HG02798 (cell line): ENCODE measurements at regions not wholly inside any gene's neighbourhood (a gene's known extent, or its start where the extent isn't known, plus 50 kb on each side); places are given as distances from the start of the nearest gene placed in this dataset.

Source experiments
- ATAC-seq: cut with Tn5 transposase; IDR thresholded peaks from one replicate; pipeline ENCODE4 v1.9.1; 2021; ENCODE audit warnings: mild to moderate bottlenecking; ENCODE audit not compliant: unreplicated experiment, poor library complexity

DNA sequence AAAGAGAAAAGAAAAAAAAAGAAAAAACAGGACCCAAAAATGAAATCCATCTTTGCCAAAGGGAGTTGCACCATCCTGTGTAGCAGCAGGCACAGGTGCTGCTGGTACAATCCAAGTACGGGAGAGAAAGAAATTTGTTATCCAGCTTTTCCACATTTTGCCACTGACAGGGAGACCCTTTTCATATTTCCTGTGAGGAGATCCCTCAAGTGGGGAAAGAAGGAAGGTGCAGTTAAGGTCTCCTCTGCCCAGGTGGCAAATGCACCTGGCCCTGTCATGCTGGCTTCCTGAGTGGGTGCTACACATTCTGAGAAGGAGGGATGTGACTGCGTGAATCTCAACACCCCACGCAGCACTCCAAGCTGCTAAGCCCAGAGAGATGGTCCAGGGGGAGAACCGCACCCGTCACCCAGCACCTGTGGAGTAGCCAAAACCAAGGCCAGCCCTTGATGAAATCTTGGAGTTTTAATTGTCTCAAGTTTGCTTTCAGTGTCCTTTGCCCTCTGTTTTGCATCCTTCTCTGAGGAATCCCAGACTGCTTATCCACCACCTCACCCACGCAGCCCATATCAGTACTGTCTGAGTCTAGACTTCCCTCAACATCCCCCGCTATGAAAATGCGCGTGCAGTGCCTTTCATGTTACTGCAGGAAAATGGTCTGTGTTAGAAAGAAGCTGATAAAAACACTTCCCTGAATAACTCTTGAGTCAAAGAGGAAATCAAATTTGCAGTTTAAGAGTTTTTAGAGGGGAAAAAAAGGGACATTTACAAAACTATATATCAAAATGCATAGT, 141.9 kb upstream of the THBS1 start:
- ATAC-seq, result no peak

DNA sequence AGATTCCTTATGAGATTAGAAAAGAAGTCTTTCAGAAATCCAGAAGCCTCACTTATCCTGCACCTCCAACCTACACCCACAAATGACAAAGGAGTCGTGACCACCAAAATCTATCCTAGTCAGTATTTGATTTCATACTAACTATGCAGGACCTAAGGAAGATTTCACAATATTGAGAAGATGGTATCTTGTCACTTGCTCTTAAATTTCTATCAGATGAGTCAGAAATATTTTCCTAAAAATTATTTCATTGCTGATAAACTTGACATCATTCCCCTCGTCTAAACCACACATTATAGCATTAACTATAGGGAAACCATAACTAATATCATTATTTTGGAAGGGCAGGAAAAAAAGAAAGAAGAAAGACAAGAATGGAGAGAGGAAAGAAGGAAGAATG, 138.0 kb upstream of the THBS1 start:
- ATAC-seq, result no peak

DNA sequence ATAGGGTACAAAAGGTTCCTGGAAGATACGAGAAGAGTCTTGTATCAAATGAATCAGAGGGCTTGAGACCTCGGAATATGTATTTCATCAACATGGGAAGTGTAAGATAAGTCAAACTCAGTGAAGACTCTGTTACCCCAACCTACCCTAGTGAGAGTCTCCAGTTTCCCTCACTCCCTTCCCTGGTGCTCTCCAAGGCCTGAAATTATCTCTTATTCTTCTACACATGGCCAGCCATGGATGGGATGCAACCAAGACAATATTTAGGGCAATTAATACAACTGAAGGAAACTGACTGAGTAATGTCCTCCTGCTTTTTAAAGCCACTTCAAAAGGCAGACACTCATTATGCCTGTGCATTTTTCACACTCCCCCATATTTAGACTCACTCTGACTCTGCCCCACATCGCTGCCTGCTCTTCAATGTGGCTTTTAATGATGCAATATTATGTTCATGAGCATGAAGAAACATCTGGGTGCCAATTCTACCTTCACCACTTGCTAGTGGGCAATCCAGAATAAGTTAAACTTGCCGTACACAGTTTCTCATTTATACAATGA, 137.1 kb upstream of the THBS1 start:
- no peak for ATAC-seq

DNA sequence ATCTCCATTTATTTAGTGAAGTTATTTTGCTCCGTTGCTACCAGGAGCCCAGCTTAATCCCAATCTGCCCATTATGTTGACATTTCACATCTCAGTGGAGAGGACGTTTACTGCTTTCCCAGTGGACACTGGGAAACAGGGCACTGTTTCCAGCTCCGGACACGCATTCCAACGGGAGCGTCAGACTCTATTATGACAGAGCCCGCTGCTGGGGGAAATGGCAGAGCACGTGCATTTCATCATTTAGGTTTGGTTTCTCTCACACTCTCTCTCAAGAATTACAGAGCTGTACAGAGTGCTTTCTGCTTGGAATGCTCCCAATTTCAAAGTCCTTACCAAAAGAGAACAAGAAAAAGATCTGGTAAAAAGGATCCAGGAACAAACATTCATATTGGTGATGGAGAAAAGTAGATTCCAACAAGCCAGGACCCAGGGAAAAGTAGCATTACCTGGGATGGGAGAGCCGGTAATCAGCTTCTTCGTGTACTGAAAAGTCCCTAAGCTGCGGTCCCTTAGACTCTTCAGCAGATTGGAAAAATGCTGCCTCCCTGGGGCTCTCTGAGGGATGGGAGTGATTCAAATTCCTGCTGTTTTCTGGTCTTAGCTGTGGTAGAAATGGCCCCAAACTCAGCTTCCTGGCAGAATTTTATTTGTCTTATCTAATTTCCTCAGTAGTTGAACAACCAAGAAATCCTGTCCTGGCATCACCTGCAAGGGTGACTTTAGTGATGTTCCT, 136.0 kb upstream of the THBS1 start:
- no peak for ATAC-seq

DNA sequence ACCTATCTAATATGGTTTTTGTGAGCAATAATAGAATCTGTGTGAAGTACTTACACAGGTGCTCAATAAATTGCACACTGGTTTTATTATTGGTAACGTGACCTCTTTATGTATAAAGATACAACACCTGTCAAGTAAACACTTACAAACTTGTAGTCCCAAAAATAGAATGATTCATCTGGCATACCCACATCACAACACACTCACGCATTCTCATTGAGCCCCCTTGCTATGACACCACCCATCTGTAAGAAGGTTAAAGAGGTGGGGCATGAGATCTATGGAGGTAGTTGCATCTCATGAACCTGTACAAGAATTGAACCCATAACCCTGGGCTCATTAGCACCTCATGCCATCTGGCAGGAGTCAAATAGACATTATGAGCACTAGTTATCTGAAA, 134.9 kb upstream of the THBS1 start:
- ATAC-seq, result no peak

DNA sequence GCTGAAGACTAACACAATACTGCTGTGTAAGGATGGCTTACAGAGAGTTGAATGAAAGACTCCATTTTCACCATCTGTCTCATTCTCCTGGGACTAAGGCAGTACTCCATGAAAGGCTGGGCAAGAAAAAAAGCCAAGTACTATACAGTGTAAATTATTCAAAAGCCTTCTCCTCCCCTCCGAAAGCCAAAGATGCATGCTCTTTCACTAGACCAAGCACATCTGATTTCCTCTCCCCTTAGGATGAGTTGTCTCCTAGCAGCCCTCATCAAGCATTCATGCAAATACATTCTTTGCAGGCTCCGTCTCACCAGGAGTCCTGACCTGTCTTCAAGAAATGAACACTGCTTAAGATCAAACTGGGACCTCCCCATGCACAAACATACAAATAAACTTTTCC, 133.5 kb upstream of the THBS1 start:
- no peak for ATAC-seq

DNA sequence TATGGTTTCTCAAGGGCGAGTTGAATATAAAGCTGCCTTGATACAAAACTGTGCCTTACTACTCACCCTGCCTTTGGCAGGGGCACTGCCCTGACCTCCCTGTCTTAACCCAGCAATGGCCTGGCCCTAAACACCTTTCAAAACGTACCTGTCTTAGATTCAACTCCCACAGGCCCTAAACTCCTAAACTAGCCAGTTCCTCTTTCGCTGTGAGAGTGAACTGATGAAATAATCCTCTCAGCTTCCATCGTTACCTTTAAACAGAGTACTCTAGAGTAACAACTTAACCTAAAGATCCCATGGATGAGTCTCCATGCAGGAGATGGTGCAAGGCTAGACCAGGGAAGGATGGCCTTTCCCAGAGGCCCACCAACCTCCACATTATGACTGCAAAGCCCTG, 133.0 kb upstream of the THBS1 start:
- ATAC-seq, result no peak

DNA sequence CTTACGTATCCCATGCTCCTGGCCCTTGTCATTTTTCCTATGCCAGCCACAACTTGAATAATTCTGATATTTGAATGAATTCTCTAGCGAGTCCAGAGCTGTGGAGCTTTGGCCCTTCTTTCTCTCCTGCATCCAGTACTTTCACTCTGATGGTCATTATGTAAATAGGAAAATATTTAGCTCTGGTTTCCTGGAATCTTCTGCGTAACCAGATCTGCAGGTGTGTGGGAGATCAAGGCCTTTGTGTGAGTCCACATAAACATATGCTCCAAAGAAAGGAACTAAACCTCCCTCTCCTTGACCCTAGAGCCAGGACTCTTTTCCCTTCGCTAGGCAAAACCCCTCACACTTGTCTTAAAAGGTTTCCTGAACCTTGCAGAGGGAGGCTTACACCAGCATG, 132.5 kb upstream of the THBS1 start:
- no peak for ATAC-seq

DNA sequence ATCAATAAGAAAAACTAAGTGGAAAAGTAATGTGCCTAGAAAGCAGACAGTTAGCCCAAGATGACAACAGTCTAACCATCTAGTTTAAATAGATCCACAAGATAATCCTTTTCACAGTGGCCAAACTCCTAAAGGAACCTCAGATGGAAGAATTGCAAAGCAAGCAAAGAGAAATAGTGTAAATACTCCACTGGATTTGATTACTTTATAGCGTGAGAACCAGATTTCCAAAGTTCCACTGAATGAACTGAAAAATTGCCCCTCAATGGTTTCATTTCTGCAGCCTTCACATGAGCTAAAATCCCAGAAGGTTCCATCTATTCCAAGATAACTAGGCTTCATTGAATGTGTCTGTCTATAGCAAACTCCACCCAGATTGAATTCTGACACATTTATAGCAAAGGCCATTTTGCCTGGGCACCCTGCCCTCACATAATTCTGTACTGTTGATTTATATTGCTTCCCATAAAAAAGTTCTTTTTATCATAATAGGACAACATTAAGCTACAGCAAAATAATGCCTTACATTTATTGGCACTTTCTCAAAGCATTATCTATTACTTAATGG, 129.7 kb upstream of the THBS1 start:
- ATAC-seq, result no peak

DNA sequence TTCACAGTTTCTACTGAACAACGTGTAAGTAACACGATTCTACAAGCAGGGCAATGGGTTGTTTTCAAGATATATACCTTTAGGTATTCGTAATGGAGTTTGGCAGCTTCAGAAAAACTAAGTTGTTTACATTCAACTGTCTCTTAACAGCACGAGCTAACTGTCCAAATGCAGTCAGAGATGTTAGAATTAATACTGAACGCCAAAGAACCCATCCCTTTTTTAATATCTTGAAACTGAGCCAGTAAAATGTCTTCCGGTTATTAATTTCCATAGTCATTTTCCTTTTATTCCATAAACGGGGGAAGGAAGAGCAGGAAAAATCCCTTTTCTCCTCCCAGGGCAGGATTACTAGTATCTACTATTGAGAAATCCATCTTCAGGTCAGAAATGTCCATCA, 129.0 kb upstream of the THBS1 start:
- ATAC-seq, result no peak

DNA sequence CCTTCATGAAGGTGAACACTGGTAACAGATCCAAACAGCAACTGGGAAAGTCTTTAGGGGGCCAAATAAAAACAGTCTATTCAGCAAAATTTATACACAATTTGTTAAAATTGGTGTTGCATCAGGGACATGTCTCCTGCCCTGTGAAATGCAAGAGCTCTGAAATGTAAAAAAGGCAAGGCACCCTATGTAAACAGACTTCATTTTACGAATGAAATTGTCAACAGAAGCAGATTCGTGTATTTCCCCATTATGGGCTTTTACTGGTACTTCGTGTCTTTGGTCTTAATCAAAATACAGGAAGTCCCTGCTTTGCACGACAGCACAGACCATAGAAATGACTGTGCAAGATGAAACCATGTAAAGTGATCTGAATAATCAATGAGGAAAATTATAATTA, 127.3 kb upstream of the THBS1 start:
- no peak for ATAC-seq

DNA sequence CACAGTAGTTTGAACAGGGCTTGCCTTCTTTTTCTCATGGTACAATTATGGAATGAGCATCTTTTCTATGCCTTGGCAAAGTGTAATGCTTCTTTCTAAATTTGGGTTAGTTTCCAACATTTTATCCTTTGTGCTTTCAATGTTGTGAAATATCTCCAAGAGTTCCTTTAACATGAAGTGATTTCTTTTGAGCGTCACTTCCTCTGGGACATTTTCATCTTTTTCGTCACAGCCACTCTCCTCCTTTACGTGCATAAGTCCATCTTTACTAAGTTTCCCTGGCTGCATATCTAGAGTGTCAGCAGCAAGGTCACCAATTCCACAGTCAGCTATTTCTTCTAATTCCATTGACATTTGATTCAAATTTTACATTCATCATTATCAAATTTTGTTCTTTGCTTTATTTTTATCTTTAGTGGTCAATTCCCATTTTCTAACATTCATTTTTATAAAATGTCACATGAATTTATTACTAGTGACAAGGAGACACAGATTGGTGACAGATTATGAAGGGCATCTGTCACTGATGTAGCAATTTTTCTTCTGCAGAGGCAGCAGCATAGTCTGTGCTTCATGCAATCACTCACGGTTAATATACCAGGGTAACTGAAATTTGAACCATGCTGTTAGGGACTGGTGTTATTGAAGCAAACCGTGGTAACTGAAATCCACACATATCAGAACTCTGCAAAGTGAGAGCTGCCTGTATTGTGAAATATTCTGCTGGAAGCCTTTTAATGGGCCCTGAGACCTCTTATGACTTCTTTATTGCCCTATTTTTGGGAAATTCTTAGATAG, 126.5 kb upstream of the THBS1 start:
- no peak for ATAC-seq

DNA sequence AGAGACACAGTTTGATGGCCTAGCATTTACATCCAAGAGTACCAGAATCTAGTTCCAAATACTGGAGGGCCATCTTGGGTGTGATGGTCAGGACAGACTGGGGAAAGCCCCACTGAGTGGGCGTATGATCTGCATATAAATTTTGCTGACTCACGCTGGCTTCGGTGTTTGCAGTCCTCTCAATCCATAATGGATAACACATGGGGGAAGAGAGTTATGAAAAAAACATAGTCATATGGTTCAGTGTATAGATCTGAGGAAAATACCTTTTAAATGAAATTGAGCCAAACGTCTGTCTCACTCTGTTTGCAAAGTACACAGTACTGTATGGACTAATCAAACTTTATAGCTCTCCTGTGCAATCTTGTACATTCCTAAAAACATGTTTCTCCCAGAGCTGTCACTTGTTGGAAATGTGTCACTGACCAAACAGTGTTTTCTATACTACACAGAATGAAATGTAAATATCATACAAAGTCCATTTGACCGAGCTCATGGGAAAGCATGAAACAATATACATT, 125.3 kb upstream of the THBS1 start:
- ATAC-seq, result no peak

DNA sequence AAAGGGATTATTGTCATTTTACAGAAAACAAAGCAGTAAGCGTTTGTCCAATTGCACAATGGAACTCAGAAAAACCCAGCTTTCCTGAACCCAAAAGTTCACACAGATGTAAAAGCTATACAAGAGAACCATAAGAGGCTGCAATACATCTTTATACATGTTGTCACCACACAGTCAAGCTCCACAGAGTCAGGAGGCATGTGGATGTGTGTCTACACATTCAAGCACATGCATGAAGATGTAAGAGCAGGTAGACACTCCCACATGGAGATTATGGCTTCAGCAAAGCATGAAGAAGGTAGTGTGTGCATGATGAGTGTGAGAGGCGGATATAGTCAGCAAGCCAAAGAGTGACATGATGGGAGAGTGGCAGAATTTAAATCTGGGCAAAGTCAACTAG, 124.7 kb upstream of the THBS1 start:
- no peak for ATAC-seq

DNA sequence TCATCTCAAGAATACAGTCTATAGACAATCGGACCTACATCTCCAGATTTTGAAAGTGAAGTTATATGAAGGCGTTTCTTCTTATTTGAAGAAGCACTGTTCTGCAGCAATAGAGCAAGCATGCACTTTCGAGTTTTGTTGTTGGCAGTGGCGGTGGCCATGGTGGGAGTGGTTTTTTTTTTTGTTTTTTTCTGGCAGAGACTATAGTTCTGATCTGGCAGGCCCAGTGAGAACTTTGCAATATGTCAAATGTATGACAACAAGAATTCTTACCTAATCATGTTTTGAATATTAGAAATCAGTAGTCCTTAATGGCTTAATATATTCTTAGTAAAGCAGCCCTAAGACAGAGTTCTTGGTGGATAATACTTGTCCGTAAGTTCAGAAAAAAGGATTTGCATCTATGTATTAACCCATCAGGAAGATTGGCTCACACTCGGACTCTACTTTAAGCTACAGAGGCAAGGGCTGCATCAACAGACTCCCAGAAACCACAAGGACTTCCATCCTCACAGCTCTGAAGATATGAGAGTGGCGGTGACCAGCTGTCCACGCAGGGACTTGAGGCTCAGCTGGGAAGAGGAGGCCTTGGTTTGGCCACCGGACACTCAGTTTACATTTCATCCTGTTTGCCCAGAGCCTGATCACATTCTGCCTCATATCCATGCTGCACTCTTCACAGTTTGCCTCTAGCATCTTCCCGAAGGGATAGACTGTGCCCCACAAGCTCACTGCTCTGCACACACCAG, 124.1 kb upstream of the THBS1 start:
- ATAC-seq, result no peak

DNA sequence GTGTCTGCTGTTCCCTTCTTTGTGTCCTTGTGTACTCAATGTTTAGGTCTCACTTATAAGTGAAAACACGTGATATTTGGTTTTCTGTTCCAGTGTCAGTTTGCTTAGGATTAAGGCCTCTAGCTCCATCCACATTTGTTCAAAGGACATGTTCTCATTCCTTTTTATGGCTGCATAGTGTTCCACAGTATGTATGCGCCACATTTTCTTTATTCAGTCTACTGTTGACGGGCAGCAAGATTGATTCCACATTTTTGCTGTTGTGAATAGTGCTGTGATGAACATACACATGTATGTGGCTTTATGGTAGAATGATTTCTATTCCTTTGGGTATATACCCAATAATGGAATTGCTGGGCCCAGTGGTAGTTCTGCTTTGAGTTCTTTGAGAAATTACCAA, 122.7 kb upstream of the THBS1 start:
- ATAC-seq, result no peak

DNA sequence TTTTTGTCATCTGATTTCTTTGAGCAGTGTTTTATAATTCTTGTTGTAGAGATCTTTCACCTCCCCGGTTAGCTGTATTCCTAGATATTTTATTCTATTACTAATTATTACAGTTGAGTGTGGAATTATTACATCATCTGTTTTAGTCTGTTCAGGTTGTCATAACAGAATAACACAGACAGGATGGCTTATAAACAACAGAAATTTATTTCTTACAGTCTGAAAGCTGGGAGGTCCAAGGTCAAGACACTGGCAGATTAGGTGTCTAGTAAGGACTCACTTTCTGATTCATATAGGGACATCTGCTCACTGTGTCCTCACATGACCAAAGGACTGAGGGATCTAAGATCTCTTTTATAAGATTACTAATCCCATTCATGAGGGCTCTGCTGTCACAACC, 121.3 kb upstream of the THBS1 start:
- no peak for ATAC-seq

DNA sequence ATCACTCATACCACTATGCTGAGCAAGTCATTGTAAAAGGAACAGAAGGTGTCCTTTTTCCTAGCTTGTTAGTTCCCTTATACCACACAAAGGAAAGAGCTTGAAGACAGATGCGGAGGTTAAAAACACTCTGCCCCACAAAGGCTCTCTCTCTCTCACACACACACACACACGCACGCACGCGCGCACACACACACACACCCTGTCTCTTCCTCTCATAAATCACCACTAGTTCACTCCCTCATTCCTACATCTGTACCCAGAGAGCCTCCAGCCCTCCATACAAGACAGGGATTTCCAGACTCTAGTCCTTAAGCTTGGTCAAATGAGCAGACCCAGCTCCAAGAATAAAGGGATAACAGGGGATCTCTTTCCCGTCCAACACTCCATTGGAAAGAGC, 120.1 kb upstream of the THBS1 start:
- ATAC-seq, result no peak

DNA sequence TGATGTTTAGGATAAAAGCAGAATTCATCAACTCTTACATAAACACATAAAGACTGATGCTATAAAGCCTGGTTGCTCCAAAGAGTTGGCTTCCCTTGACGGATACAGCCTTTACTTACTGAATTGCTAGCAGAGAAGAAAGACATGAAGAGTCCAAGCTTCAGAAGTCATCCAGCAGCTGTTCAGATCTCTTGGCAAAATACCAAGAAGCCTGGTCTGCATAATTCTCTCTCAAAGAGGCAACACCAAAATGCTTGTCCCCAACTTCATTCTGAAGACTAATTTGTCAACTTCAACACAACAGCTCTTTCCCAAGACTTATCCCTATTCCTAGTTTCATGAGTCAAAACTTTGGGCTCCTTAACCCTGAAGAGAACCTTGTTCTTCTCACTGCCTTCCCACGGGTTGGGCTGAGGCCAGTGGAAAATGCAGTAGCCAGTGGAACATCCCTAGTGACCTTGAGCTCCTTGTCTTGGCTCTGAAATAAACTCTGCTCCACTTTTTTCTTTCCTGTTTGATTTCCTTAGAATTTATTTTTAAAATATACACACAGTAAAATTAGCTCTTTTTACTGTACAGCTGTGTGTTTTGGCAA, 119.2 kb upstream of the THBS1 start:
- no peak for ATAC-seq
